ENCODE measurements at regions not wholly inside any gene's neighbourhood (a gene's known extent, or its start where the extent isn't known, plus 50 kb on each side); places are given as distances from the start of the nearest gene placed in this dataset.

GRCh38 chr3:5063724-5064123, 58.4 kb upstream of the ARL8B start:
- Mint-ChIP-seq H3K36me3 (ENCODE audit: unreplicated experiment) (no peaks in the 10 kb centered on the region), H3K9me3 (ENCODE audit: unreplicated experiment) (no peaks in the 10 kb centered on the region), H3K4me1 (ENCODE audit: low read depth, unreplicated experiment) (no peaks in the 10 kb centered on the region), H3K27ac (ENCODE audit: unreplicated experiment) (no peak overlapping the region), H3K27me3 (ENCODE audit: unreplicated experiment) (no peaks in the 10 kb centered on the region), H3K4me3 (ENCODE audit: unreplicated experiment) (no peak overlapping the region)
- DNase-seq, result no peak
- TF ChIP-seq CTCF (IDR thresholded peaks at IDR 0.05; ENCODE audit: partially characterized antibody, unreplicated experiment), result no peak

- Mint-ChIP-seq H3K4me1 (ENCODE audit: low read depth, unreplicated experiment) (no peaks in the 10 kb centered on the region), H3K4me3 (ENCODE audit: unreplicated experiment) (no peak overlapping the region), H3K27ac (ENCODE audit: unreplicated experiment) (no peak overlapping the region), H3K9me3 (ENCODE audit: unreplicated experiment) (no peaks in the 10 kb centered on the region), H3K36me3 (ENCODE audit: unreplicated experiment) (no peaks in the 10 kb centered on the region), H3K27me3 (ENCODE audit: unreplicated experiment) (peaks cover 5% of the 10 kb centered on the region)
- TF ChIP-seq CTCF (IDR thresholded peaks at IDR 0.05; ENCODE audit: partially characterized antibody, unreplicated experiment), result no peak
- no peak for DNase-seq
Observed at GRCh38 chr3:5068531-5069050, 53.5 kb upstream of the ARL8B start.

GRCh38 chr3:5069627-5070026, 52.5 kb upstream of the ARL8B start:
- DNase-seq, result no peak
- Mint-ChIP-seq H3K9me3 (ENCODE audit: unreplicated experiment) (no peaks in the 10 kb centered on the region), H3K27me3 (ENCODE audit: unreplicated experiment) (peaks cover 5% of the 10 kb centered on the region), H3K36me3 (ENCODE audit: unreplicated experiment) (no peaks in the 10 kb centered on the region), H3K27ac (ENCODE audit: unreplicated experiment) (no peak overlapping the region), H3K4me1 (ENCODE audit: low read depth, unreplicated experiment) (no peaks in the 10 kb centered on the region), H3K4me3 (ENCODE audit: unreplicated experiment) (no peak overlapping the region)
- no peak for TF ChIP-seq CTCF (IDR thresholded peaks at IDR 0.05; ENCODE audit: partially characterized antibody, unreplicated experiment)

GRCh38 chr3:5071061-5071460, 51.0 kb upstream of the ARL8B start:
- no peak for TF ChIP-seq CTCF (IDR thresholded peaks at IDR 0.05; ENCODE audit: partially characterized antibody, unreplicated experiment)
- Mint-ChIP-seq H3K4me1 (ENCODE audit: low read depth, unreplicated experiment) (no peaks in the 10 kb centered on the region), H3K36me3 (ENCODE audit: unreplicated experiment) (no peaks in the 10 kb centered on the region), H3K4me3 (ENCODE audit: unreplicated experiment) (no peak overlapping the region), H3K9me3 (ENCODE audit: unreplicated experiment) (no peaks in the 10 kb centered on the region), H3K27ac (ENCODE audit: unreplicated experiment) (no peak overlapping the region), H3K27me3 (ENCODE audit: unreplicated experiment) (peaks cover 5% of the 10 kb centered on the region)
- no peak for DNase-seq

GRCh38 chr3:5072100-5072816, 49.8 kb upstream of the ARL8B start:
- Mint-ChIP-seq H3K27me3 (ENCODE audit: unreplicated experiment) (peaks cover 5% of the 10 kb centered on the region), H3K4me3 (ENCODE audit: unreplicated experiment) (no peak overlapping the region), H3K4me1 (ENCODE audit: low read depth, unreplicated experiment) (no peaks in the 10 kb centered on the region), H3K27ac (ENCODE audit: unreplicated experiment) (no peak overlapping the region), H3K36me3 (ENCODE audit: unreplicated experiment) (no peaks in the 10 kb centered on the region), H3K9me3 (ENCODE audit: unreplicated experiment) (no peaks in the 10 kb centered on the region)
- TF ChIP-seq CTCF (IDR thresholded peaks at IDR 0.05; ENCODE audit: partially characterized antibody, unreplicated experiment), result no peak
- no peak for DNase-seq

Data from glutamatergic neuron (in vitro differentiated cells).